ENCODE measurements at regions not wholly inside any gene's neighbourhood (a gene's known extent, or its start where the extent isn't known, plus 50 kb on each side); places are given as distances from the start of the nearest gene placed in this dataset.

DNA sequence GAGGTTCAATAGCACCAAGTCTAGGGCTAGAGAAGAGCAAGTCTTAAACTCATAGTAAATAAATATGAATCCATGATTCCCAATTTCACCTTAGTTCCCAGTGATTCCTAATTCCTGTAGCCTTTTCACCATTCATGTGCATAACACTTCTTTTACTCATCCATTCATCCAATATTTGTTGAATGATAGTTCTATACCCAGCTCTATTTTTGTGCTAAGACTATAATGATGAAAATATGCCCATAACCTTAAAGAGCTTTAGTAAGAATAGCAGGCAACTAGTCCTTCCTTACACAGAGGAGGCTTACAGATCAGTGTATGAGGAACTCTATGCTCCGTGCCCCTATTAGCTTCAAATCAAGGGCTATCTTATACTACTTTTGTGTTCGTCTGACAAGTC lies 280.2 kb upstream of the CHRM2 start:
- Histone ChIP-seq H3K9me3 (no peaks in the 10 kb centered on the region), H3K4me3 (no peak overlapping the region), H3K4me1 (no peaks in the 10 kb centered on the region), H3K36me3 (no peaks in the 10 kb centered on the region), H3K27me3 (no peaks in the 10 kb centered on the region), H3K27ac (no peak overlapping the region)
- TF ChIP-seq, protein P1, sequence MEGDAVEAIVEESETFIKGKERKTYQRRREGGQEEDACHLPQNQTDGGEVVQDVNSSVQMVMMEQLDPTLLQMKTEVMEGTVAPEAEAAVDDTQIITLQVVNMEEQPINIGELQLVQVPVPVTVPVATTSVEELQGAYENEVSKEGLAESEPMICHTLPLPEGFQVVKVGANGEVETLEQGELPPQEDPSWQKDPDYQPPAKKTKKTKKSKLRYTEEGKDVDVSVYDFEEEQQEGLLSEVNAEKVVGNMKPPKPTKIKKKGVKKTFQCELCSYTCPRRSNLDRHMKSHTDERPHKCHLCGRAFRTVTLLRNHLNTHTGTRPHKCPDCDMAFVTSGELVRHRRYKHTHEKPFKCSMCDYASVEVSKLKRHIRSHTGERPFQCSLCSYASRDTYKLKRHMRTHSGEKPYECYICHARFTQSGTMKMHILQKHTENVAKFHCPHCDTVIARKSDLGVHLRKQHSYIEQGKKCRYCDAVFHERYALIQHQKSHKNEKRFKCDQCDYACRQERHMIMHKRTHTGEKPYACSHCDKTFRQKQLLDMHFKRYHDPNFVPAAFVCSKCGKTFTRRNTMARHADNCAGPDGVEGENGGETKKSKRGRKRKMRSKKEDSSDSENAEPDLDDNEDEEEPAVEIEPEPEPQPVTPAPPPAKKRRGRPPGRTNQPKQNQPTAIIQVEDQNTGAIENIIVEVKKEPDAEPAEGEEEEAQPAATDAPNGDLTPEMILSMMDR (IDR thresholded peaks at IDR 0.05): no peak
- 87 to 91% methylated on average over 2 of the region's 2 CpGs for WGBS, 2 donors
- no peak for DNase-seq
- intact Hi-C loops (cut with DNase I): no loop called here
- no peak for ATAC-seq

DNA sequence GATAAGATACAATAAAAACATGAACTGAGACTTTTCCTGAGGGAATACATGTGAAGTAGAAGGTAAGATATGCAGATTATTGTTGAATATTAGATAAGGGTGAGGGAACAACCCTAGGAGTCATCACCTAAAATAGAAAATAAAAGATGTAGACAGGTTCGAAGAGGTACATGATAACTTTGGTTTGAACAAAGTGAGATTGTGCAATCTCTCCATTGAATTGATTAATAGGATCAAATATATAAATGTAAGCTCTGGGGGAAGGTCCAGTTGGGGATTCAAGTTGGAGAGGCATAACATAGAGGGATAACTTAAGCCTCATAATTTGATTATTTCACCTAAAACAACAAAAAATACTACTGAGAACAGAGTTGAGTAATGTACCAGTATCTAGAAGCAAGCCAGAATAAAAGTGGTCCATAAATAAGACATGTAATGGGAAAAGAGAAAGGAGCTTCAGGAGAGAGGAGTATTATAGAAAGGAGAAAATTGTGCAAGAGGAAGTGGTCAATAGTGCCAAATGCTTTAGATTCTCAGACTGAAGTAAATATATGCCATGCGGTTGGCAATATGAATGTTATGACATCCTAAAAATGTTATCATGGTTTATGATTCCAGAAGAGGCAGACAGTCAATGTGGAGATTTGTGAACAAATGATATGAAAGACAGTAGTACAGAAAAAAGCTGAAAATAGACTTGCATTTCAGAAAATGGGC lies 282.3 kb upstream of the CHRM2 start:
- Histone ChIP-seq H3K27ac (no peak overlapping the region), H3K9me3 (no peaks in the 10 kb centered on the region), H3K27me3 (no peaks in the 10 kb centered on the region), H3K4me1 (no peaks in the 10 kb centered on the region), H3K36me3 (no peaks in the 10 kb centered on the region), H3K4me3 (no peak overlapping the region)
- ATAC-seq (no peak), DNase-seq (no peak)
- TF ChIP-seq, protein P1 (IDR thresholded peaks at IDR 0.05): no peak
- intact Hi-C loops (cut with DNase I): no loop called here
- 74 to 78% methylated on average over 2 of the region's 2 CpGs for WGBS, 2 donors

DNA sequence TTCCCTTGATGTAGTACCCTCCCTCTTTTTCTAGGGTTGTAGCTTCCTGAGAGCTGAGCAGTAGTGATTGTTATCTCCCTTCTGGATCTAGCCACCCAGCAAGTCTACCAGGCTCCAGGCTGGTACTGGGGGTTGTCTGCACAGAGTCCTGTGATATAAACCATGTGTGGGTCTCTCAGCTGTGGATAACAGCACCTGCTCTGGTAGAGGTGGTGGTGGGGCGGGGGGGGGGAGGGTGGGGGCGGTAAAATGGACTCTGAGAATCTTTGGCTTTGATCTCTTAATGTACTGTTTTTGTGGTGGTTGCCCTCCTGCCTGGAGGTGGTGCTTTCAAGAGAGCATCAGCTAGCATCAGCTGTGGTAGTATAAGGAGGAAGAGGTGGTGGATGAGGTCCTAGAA lies 302.0 kb upstream of the CHRM2 start:
- TF ChIP-seq, protein P1 (IDR thresholded peaks at IDR 0.05): no peak
- no peaks in the 10 kb centered on the region for H3K4me1 ChIP-seq
- ATAC-seq (no peak), DNase-seq (no peak)
- H3K27me3 ChIP-seq: no peaks in the 10 kb centered on the region
- no peak overlapping the region for H3K27ac ChIP-seq
- H3K36me3 ChIP-seq: no peaks in the 10 kb centered on the region
- 33 to 42% methylated on average over 2 of the region's 2 CpGs for WGBS, 2 donors
- H3K9me3 ChIP-seq: peaks cover 0 to under 1% (median 0%) of the 10 kb centered on the region in 11 donors
- intact Hi-C loops (cut with DNase I): no loop called here
- no peak overlapping the region for H3K4me3 ChIP-seq

DNA sequence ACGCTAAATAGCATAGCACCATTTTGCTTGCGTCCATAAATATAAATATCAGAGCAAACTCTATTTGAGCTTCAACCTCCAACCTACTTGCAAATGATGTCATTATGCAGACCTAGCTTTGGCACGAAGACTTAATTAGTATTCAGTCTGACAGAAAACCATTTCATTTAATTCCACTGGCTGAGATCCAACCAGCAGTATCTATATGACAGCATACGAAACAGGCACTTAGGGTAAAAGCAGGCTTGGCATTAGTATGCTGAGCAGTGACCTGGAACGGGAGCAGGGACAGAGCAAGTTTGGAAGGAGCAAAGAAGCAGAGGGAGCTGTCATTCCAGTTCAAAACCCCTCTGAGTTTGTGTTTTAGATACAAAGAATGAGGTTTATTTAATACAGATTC lies 312.5 kb upstream of the CHRM2 start:
- peaks cover 0 to 5% (median 0%) of the 10 kb centered on the region in 11 donors for H3K9me3 ChIP-seq
- H3K36me3 ChIP-seq: no peaks in the 10 kb centered on the region
- no peak overlapping the region for H3K4me3 ChIP-seq
- TF ChIP-seq, protein P1 (IDR thresholded peaks at IDR 0.05): no peak
- intact Hi-C loops (cut with DNase I): no loop called here
- ATAC-seq: no peak
- no peak for DNase-seq
- H3K27ac ChIP-seq: no peak overlapping the region
- no peaks in the 10 kb centered on the region for H3K4me1 ChIP-seq
- no peaks in the 10 kb centered on the region for H3K27me3 ChIP-seq
- WGBS, 2 donors: 50 to 52% methylated on average over 5 of the region's 5 CpGs
